ENCODE measurements at regions not wholly inside any gene's neighbourhood (a gene's known extent, or its start where the extent isn't known, plus 50 kb on each side); places are given as distances from the start of the nearest gene placed in this dataset.

GRCh38 chr10:118500477-118501104, 94.9 kb downstream of the PRLHR start:
- DNase-seq = no peak

- no peak for DNase-seq
Measured at GRCh38 chr10:118499186-118499585, 96.3 kb downstream of the PRLHR start.

- no peak for DNase-seq
Measured at GRCh38 chr10:118498623-118499022, 96.8 kb downstream of the PRLHR start.

GRCh38 chr10:118497227-118497626, 98.2 kb downstream of the PRLHR start:
- no peak for DNase-seq

GRCh38 chr10:118496525-118496924, 98.9 kb downstream of the PRLHR start:
- no peak for DNase-seq

- DNase-seq = no peak
Measured at GRCh38 chr10:118495499-118495898, 99.9 kb downstream of the PRLHR start.

- DNase-seq = no peak
Measured at GRCh38 chr10:118491055-118491454, 104.4 kb downstream of the PRLHR start.

GRCh38 chr10:118488710-118489497, 106.5 kb downstream of the PRLHR start:
- no peak for DNase-seq

- DNase-seq = no peak
Measured at GRCh38 chr10:118485641-118486040, 109.8 kb downstream of the PRLHR start.

GRCh38 chr10:118484152-118484871, 111.1 kb downstream of the PRLHR start:
- DNase-seq = no peak

- DNase-seq = no peak
Measured at GRCh38 chr10:118483496-118483895, 112.0 kb downstream of the PRLHR start.

- no peak for DNase-seq
Measured at GRCh38 chr10:118482393-118483331, 112.8 kb downstream of the PRLHR start.

GRCh38 chr10:118481871-118482270, 113.6 kb downstream of the PRLHR start:
- no peak for DNase-seq

- no peak for DNase-seq
Measured at GRCh38 chr10:118475214-118475613, 120.2 kb downstream of the PRLHR start.

GRCh38 chr10:118474111-118474510, 121.3 kb downstream of the PRLHR start:
- DNase-seq = no peak

GRCh38 chr10:118473305-118473960, 122.0 kb downstream of the PRLHR start:
- no peak for DNase-seq

GRCh38 chr10:118472415-118473304, 122.8 kb downstream of the PRLHR start:
- DNase-seq = no peak

GRCh38 chr10:118471863-118472262, 123.6 kb downstream of the PRLHR start:
- no peak for DNase-seq

- DNase-seq = no peak
Measured at GRCh38 chr10:118470470-118470869, 125.0 kb downstream of the PRLHR start.

GRCh38 chr10:118467200-118467599, 125.1 kb upstream of the FAM204A start:
- DNase-seq = no peak

GRCh38 chr10:118465300-118465874, 123.3 kb upstream of the FAM204A start:
- no peak for DNase-seq
